Fibroblast of pulmonary artery (primary cell): ENCODE measurements at regions not wholly inside any gene's neighbourhood (a gene's known extent, or its start where the extent isn't known, plus 50 kb on each side); places are given as distances from the start of the nearest gene placed in this dataset.

Experiments used
- DNase-seq: peaks from one replicate; pipeline ENCODE4 v3.0.0-alpha.2; 2010; ENCODE audit warnings: low read depth
- H3K4me3 ChIP-seq: replicated peaks from 2 replicates; pipeline ENCODE4 v1.5.1; 2011; ENCODE audit warnings: low read depth, mild to moderate bottlenecking, control low read depth, low read length, moderate library complexity
- TF ChIP-seq, protein P1 (sequence below): IDR thresholded peaks from 2 replicates; pipeline ENCODE4 v1.5.1; 2011; ENCODE audit warnings: mild to moderate bottlenecking, control low read depth, low read length, inconsistent platforms; ENCODE audit errors: missing control alignments

GRCh38 chr1:232302376-232303221 lies 327.3 kb downstream of the SIPA1L2 start:
- H3K4me3 ChIP-seq = no peak overlapping the region
- TF ChIP-seq, protein P1, sequence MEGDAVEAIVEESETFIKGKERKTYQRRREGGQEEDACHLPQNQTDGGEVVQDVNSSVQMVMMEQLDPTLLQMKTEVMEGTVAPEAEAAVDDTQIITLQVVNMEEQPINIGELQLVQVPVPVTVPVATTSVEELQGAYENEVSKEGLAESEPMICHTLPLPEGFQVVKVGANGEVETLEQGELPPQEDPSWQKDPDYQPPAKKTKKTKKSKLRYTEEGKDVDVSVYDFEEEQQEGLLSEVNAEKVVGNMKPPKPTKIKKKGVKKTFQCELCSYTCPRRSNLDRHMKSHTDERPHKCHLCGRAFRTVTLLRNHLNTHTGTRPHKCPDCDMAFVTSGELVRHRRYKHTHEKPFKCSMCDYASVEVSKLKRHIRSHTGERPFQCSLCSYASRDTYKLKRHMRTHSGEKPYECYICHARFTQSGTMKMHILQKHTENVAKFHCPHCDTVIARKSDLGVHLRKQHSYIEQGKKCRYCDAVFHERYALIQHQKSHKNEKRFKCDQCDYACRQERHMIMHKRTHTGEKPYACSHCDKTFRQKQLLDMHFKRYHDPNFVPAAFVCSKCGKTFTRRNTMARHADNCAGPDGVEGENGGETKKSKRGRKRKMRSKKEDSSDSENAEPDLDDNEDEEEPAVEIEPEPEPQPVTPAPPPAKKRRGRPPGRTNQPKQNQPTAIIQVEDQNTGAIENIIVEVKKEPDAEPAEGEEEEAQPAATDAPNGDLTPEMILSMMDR = no peak
- DNase-seq = no peak

DNA sequence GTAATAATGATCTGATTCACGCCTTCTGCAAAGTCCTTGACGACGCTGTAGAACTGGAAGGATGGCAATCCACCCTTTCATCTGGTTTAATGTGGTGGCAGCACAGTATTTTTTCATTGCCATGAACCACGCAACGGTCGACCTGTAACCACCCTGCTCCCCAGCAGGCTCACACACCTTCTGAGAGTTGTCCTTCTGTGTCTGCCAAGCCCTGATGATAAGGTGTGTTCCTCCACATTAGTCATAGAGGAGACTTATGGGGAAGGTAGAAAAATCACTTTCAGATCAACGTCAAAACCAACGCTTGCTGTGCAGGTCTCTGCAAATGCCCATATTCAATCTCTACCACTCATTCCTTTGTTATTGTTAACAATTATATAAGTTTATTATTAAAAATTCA lies 328.7 kb downstream of the SIPA1L2 start:
- TF ChIP-seq, protein P1 = no peak
- no peak overlapping the region for H3K4me3 ChIP-seq
- no peak for DNase-seq

GRCh38 chr1:232300466-232300865 lies 329.5 kb downstream of the SIPA1L2 start:
- DNase-seq = no peak
- H3K4me3 ChIP-seq = no peak overlapping the region
- TF ChIP-seq, protein P1 = no peak

DNA sequence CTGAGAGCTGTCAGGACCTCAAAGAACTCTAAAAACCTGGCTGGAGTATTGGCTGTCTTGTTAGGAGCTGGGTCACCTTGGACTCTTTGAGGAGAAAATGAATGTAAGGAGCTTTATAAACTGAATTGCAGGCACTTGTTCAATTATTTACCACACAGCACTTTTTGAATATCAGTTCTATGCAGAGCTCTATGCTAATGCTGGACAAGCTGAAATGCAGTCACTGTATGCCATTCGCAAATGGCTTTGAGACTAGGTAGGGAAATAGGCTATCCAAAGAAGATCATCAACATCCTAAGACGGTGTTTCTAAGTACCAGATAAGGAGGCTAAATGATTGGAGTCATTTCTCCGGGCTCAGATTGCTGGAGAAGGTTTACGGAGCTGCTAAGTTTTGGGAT lies 333.5 kb downstream of the SIPA1L2 start:
- TF ChIP-seq, protein P1 = no peak
- no peak overlapping the region for H3K4me3 ChIP-seq
- DNase-seq = no peak

DNA sequence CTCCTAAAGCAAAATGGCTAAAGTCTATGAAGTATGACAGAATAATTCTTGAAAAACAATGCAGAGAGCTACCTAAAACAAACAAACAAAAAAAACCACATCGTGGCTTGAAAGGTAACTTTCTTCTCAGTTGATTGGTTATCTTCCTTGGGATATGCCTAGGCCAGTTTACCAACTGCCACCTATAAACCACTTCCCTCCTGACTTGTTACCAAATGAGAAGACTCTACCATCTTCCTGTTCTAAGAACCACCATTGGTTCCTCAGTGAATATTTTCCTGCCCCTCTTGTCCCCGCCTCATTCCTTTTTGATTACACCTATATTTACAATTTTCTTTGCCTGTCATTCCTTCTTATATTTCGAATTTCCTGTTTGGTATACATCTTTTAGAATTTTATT lies 336.6 kb downstream of the SIPA1L2 start:
- no peak overlapping the region for H3K4me3 ChIP-seq
- TF ChIP-seq, protein P1 = no peak
- no peak for DNase-seq

DNA sequence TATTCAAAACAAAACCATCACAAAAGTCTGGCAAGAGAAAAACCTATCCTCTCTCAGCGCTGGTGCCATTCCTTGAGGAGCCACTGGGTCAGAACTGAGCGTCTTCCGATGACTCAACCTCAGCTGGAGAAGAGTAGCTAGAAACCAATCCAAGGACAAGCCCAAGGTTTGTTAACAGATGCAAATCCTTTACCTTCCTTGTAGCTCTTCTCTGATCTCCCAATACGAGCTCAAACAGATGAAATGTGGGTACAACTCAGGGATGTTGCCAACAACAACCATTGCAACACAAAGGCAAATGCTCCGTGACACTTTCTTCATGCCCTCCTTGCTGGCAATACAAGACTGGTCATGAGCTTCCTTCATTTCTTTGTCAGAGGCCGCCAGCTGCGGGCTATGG lies 337.1 kb downstream of the SIPA1L2 start:
- no peak overlapping the region for H3K4me3 ChIP-seq
- TF ChIP-seq, protein P1 = no peak
- no peak for DNase-seq

DNA sequence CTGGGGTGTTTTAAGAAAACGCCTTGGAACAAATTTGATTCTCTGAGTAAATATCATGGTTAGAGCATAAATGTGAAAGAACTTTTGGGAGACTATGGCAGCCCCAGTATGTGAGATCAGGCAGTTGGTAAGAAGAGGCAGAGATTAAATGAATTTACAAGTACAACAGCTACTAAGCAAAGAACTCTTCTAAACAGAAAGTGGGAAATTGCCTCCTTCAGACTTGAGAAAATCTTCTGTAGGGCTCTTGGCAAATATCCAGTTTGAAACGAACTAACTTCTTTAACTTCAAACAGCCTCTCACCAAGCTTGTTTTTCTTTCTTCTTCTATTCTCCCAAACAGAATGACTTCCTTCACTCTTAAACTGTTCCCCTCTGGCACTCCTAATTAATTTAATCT lies 337.7 kb downstream of the SIPA1L2 start:
- DNase-seq = peak; percentile 26
- TF ChIP-seq, protein P1 = no peak
- no peak overlapping the region for H3K4me3 ChIP-seq
